ENCODE measurements at regions not wholly inside any gene's neighbourhood (a gene's known extent, or its start where the extent isn't known, plus 50 kb on each side); places are given as distances from the start of the nearest gene placed in this dataset.

- Histone ChIP-seq H3K4me3 (ENCODE audit: low read depth, low read length) (peak overlapping the region; percentile 20; the same call in 1 of the 2 replicates), H3K27ac (ENCODE audit: low read depth, low read length) (no peak overlapping the region), H3K27me3 (ENCODE audit: control insufficient read depth, insufficient read depth, low read length) (no peaks in the 10 kb centered on the region), H3K9me3 (ENCODE audit: control insufficient read depth, insufficient read depth, low read length) (no peaks in the 10 kb centered on the region)
- TF ChIP-seq, protein P1, sequence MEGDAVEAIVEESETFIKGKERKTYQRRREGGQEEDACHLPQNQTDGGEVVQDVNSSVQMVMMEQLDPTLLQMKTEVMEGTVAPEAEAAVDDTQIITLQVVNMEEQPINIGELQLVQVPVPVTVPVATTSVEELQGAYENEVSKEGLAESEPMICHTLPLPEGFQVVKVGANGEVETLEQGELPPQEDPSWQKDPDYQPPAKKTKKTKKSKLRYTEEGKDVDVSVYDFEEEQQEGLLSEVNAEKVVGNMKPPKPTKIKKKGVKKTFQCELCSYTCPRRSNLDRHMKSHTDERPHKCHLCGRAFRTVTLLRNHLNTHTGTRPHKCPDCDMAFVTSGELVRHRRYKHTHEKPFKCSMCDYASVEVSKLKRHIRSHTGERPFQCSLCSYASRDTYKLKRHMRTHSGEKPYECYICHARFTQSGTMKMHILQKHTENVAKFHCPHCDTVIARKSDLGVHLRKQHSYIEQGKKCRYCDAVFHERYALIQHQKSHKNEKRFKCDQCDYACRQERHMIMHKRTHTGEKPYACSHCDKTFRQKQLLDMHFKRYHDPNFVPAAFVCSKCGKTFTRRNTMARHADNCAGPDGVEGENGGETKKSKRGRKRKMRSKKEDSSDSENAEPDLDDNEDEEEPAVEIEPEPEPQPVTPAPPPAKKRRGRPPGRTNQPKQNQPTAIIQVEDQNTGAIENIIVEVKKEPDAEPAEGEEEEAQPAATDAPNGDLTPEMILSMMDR (IDR thresholded peaks at IDR 0.05; ENCODE audit: low read depth, low read length) = no peak
- DNase-seq (ENCODE audit: low read depth, low spot score) = no peak
- POLR2A ChIA-PET = no interaction called here
- CTCF ChIA-PET = interaction anchor here (1.5 to 6.7 kb wide), 2 partner anchors 18 to 81 kb away, joined by 5 to 55 read pairs; no protein-coding TSS in a partner anchor
Observed at GRCh38 chr2:176473177-176473576, 203.9 kb downstream of the MTX2 start.

DNA sequence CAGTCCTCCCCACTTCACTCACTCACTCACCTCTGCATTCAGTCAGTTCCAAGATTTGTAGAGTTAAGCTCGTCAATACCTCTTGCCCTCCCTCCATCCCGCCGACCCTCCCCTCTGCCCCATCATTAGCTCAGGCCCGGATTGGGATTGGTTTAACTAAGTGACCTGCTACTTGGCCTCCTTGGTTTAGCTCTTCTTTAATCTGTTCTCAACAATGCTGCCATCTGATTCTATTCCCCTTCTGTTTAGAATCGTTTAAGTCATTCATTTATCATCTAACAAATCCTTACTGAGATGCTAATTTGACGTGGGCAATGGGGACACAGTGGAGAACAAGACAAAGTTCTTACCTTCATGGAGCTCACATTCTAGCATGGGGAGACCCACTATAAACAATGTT is 204.6 kb downstream of the MTX2 start:
- POLR2A ChIA-PET = no interaction called here

GRCh38 chr2:176477336-176477735 is 208.1 kb downstream of the MTX2 start:
- DNase-seq (ENCODE audit: low read depth, low spot score) = no peak
- TF ChIP-seq, protein P1 (IDR thresholded peaks at IDR 0.05; ENCODE audit: low read depth, low read length) = no peak
- H3K4me3 ChIP-seq (ENCODE audit: low read depth, low read length) = no peak overlapping the region
- CTCF ChIA-PET = interaction anchor here (1.9 to 6.7 kb wide), 2 partner anchors 22 to 337 kb away, joined by 6 to 55 read pairs; no protein-coding TSS in a partner anchor
- POLR2A ChIA-PET = no interaction called here
- no peaks in the 10 kb centered on the region for H3K9me3 ChIP-seq (ENCODE audit: control insufficient read depth, insufficient read depth, low read length)
- H3K27ac ChIP-seq (ENCODE audit: low read depth, low read length) = no peak overlapping the region
- peaks cover 5% of the 10 kb centered on the region for H3K27me3 ChIP-seq (ENCODE audit: control insufficient read depth, insufficient read depth, low read length)

More for the DNA sequence above, 204.6 kb downstream of the MTX2 start:
- Histone ChIP-seq H3K27ac (ENCODE audit: low read depth, low read length) (no peak overlapping the region), H3K9me3 (ENCODE audit: control insufficient read depth, insufficient read depth, low read length) (no peaks in the 10 kb centered on the region), H3K27me3 (ENCODE audit: control insufficient read depth, insufficient read depth, low read length) (no peaks in the 10 kb centered on the region), H3K4me3 (ENCODE audit: low read depth, low read length) (no peak overlapping the region)
- no peak for DNase-seq (ENCODE audit: low read depth, low spot score)
- CTCF ChIA-PET = interaction anchor here (1.2 to 6.7 kb wide), 3 partner anchors 12 to 80 kb away, joined by 3 to 55 read pairs (median 5); no protein-coding TSS in a partner anchor
- TF ChIP-seq, protein P1 (IDR thresholded peaks at IDR 0.05; ENCODE audit: low read depth, low read length) = no peak

DNA sequence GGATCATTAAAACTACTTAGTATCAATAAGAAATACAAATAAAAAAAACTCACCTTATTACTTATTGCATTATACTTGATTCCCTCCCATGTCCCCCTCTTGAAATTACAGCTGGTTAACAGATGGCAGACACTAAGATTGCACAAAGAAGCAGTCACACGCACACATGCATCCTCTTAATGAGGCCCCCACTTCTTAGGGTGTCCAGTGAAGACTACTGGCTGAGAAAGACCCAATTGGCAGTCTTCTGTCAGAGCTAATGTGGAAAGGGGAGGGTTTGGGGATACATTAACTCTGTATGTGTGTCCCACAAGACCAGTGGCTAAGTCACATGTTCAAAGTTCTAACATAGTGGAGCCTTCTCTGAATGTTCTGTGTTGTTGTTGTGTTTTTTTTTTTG is 210.7 kb downstream of the MTX2 start:
- TF ChIP-seq, protein P1 (IDR thresholded peaks at IDR 0.05; ENCODE audit: low read depth, low read length) = no peak
- POLR2A ChIA-PET = no interaction called here
- CTCF ChIA-PET = interaction anchor here (1.4 to 2.2 kb wide), 3 partner anchors 25 to 172 kb away, joined by 3 to 12 read pairs (median 11); no protein-coding TSS in a partner anchor
- no peak for DNase-seq (ENCODE audit: low read depth, low spot score)
- Histone ChIP-seq H3K27ac (ENCODE audit: low read depth, low read length) (no peak overlapping the region), H3K9me3 (ENCODE audit: control insufficient read depth, insufficient read depth, low read length) (no peaks in the 10 kb centered on the region), H3K4me3 (ENCODE audit: low read depth, low read length) (no peak overlapping the region), H3K27me3 (ENCODE audit: control insufficient read depth, insufficient read depth, low read length) (peaks cover 13% of the 10 kb centered on the region)

DNA sequence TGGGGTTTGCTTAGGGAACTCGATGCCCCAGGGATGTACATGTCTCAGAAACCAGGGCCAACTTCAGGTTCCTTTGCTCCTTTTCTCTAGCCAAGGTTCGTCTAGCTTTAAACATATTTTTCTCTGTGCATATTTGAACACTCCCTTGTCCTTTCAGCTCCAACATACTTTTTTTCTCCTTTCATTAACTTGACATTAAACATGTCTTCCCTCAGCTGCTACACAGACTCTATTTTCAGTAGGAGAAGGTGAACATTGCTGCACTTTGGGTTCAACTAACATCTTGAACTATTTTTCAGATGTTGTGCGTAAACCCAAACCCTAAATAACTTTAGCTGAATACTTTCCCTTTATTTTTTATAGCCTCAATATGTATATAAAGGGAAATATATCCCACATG is 212.9 kb downstream of the MTX2 start:
- H3K9me3 ChIP-seq (ENCODE audit: control insufficient read depth, insufficient read depth, low read length) = no peaks in the 10 kb centered on the region
- peaks cover 16% of the 10 kb centered on the region for H3K27me3 ChIP-seq (ENCODE audit: control insufficient read depth, insufficient read depth, low read length)
- H3K27ac ChIP-seq (ENCODE audit: low read depth, low read length) = no peak overlapping the region
- ChIA-PET CTCF (interaction anchor here (0.8 to 1.5 kb wide), 2 partner anchors 27 to 72 kb away, joined by 3 to 4 read pairs; no protein-coding TSS in a partner anchor), POLR2A (no interaction called here)
- no peak overlapping the region for H3K4me3 ChIP-seq (ENCODE audit: low read depth, low read length)
- TF ChIP-seq, protein P1 (IDR thresholded peaks at IDR 0.05; ENCODE audit: low read depth, low read length) = no peak
- no peak for DNase-seq (ENCODE audit: low read depth, low spot score)

All from AG04450 (cell line).